AG04450 (cell line): ENCODE measurements at regions not wholly inside any gene's neighbourhood (a gene's known extent, or its start where the extent isn't known, plus 50 kb on each side); places are given as distances from the start of the nearest gene placed in this dataset.

ENCODE experiments used
- CTCF ChIA-PET: fragments of 300-600, 350-600 bp; formaldehyde crosslinking; extraction: SDS; loops from one replicate; lab custom pipeline; 2022; ENCODE audit warnings: antibody characterized with exemption, inconsistent platforms; lab: Charles Lee
- POLR2A ChIA-PET: fragments of 350-600 bp; formaldehyde crosslinking; extraction: SDS; loops from one replicate; lab custom pipeline; 2021; ENCODE audit warnings: antibody characterized with exemption, inconsistent platforms; lab: Yijun Ruan, JAX
- DNase-seq: peaks from one replicate; pipeline ENCODE4 v3.0.0-alpha.2; 2011; ENCODE audit warnings: low read depth, low spot score
- H3K27ac ChIP-seq: one replicate; pipeline ENCODE4 v1.5.1; 2012; ENCODE audit warnings: low read depth, low read length, control low read depth
- H3K27me3 ChIP-seq: one replicate; pipeline ENCODE4 v1.6.0; 2012; ENCODE audit warnings: low read length; ENCODE audit not compliant: control insufficient read depth, insufficient read depth
- H3K4me3 ChIP-seq: 2 replicates; pipeline ENCODE4 v1.5.1; 2011; ENCODE audit warnings: mild to moderate bottlenecking, low read depth, low read length, control low read depth
- H3K9me3 ChIP-seq: 2 replicates; pipeline ENCODE4 v1.5.1; 2012; ENCODE audit warnings: low read length; ENCODE audit not compliant: control insufficient read depth, insufficient read depth
- CTCF ChIP-seq: IDR thresholded peaks from 2 replicates; pipeline ENCODE4 v1.5.1; 2011; ENCODE audit warnings: low read depth, low read length, control low read depth, inconsistent platforms

GRCh38 chr2:136482966-136483365, 282.4 kb upstream of the THSD7B start:
- DNase-seq, result no peak
- Histone ChIP-seq H3K4me3 (no peak overlapping the region), H3K27ac (no peak overlapping the region), H3K9me3 (peaks cover 23% of the 10 kb centered on the region), H3K27me3 (no peaks in the 10 kb centered on the region)
- CTCF ChIA-PET, result no interaction called here
- no peak for TF ChIP-seq CTCF
- POLR2A ChIA-PET, result no interaction called here

- ChIA-PET POLR2A (no interaction called here), CTCF (no interaction called here)
- Histone ChIP-seq H3K4me3 (no peak overlapping the region), H3K9me3 (peaks cover 23% of the 10 kb centered on the region), H3K27ac (no peak overlapping the region), H3K27me3 (no peaks in the 10 kb centered on the region)
- no peak for TF ChIP-seq CTCF
- DNase-seq, result no peak
Observed at GRCh38 chr2:136482006-136482405, 283.3 kb upstream of the THSD7B start.

- ChIA-PET CTCF (no interaction called here), POLR2A (no interaction called here)
- Histone ChIP-seq H3K27ac (no peak overlapping the region), H3K4me3 (no peak overlapping the region), H3K9me3 (peaks cover 19% of the 10 kb centered on the region), H3K27me3 (no peaks in the 10 kb centered on the region)
- DNase-seq, result no peak
- no peak for TF ChIP-seq CTCF
Observed at GRCh38 chr2:136479696-136480095, 285.6 kb upstream of the THSD7B start.

- ChIA-PET CTCF (no interaction called here), POLR2A (no interaction called here)
- Histone ChIP-seq H3K27me3 (no peaks in the 10 kb centered on the region), H3K9me3 (peaks cover 4% of the 10 kb centered on the region), H3K4me3 (no peak overlapping the region), H3K27ac (no peak overlapping the region)
- no peak for TF ChIP-seq CTCF
- no peak for DNase-seq
Observed at GRCh38 chr2:136468799-136469369, 296.5 kb upstream of the THSD7B start.

- Histone ChIP-seq H3K9me3 (peaks cover 8% of the 10 kb centered on the region; the same call in 1 of the 2 replicates), H3K27ac (no peak overlapping the region), H3K27me3 (no peaks in the 10 kb centered on the region), H3K4me3 (no peak overlapping the region)
- ChIA-PET CTCF (no interaction called here), POLR2A (no interaction called here)
- TF ChIP-seq CTCF, result no peak
- DNase-seq, result no peak
Observed at GRCh38 chr2:136452528-136452927, 312.8 kb upstream of the THSD7B start.
